ENCODE measurements at regions not wholly inside any gene's neighbourhood (a gene's known extent, or its start where the extent isn't known, plus 50 kb on each side); places are given as distances from the start of the nearest gene placed in this dataset.

DNA sequence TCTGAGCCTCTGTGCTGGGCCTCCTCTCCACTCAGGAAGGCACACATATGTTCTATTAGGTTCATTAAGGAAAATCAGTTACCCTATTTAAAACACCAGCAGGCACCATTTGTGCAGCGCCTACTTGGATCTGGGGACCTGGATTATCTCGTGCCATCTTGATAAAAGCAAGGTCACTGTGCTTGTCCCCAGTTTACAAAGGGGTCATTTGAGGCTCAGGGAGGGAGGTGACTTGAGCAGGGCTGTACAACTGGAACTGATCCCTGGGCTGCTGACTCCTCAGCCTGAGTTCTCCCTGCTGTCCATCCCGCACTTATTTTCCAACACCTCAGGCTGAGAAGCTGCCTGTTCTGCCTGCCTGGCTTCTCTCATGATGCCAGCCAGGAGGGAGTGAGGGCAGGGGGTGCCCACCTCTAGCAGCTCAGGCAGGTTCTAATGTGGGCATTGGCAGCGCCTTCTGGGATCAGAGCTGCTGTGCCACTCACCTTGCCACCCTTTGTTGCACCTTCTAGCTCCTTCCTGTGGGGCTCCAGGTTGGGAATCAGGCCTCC lies 120.3 kb downstream of the GLI2 start:
- TF ChIP-seq CTCF (IDR thresholded peaks at IDR 0.05) (no peak), POLR2A (IDR thresholded peaks at IDR 0.05) (no peak)
